Naive thymus-derived CD8-positive, alpha-beta T cell (primary cell): ENCODE measurements at regions not wholly inside any gene's neighbourhood (a gene's known extent, or its start where the extent isn't known, plus 50 kb on each side); places are given as distances from the start of the nearest gene placed in this dataset.

Source experiments
- ATAC-seq, 2 donors: fragments of 150-1000 bp; cut with Tn5 transposase in 1 of 2; sonication (Bioruptor Pico), chemical (Tn5 transposase) in 1 of 2; 1 replicate in 1 of 2; 2 replicates in 1 of 2; pipeline ENCODE4 v1.10.0; 2021; ENCODE audit warnings: mild to moderate bottlenecking in 2 of 2, moderate library complexity in 2 of 2
- POLR2A ChIA-PET: fragments of 350-600 bp; sonication (Branson Sonifier 250); formaldehyde crosslinking; loops from one replicate; lab custom pipeline; 2021; ENCODE audit warnings: antibody characterized with exemption; lab: Charles Lee
- DNase-seq, 10 donors: peaks; one replicate each; pipeline versions ENCODE4 v3.0.0 to v3.0.0-alpha.2; 2020 to 2022
- H3K27ac Mint-ChIP-seq, 10 donors: one replicate each; pipeline ENCODE4 v1.8.0; 2020 to 2022; ENCODE audit warnings: mild to moderate bottlenecking in 10 of 10, mixed read lengths in 10 of 10, moderate library complexity in 4 of 10, inconsistent platforms in 1 of 10
- H3K27me3 Mint-ChIP-seq, 5 donors: one replicate each; pipeline ENCODE4 v1.8.0; 2021 to 2022; ENCODE audit warnings: mixed read lengths in 5 of 5
- H3K36me3 Mint-ChIP-seq, 3 donors: one replicate each; pipeline ENCODE4 v1.8.0; 2020 to 2022; ENCODE audit warnings: mixed read lengths in 3 of 3, mild to moderate bottlenecking in 2 of 3, inconsistent platforms in 1 of 3
- H3K4me1 Mint-ChIP-seq, 4 donors: one replicate each; pipeline ENCODE4 v1.8.0; 2021 to 2022; ENCODE audit warnings: mixed read lengths in 4 of 4
- H3K4me3 Mint-ChIP-seq, 10 donors: one replicate each; pipeline ENCODE4 v1.8.0; 2020 to 2022; ENCODE audit warnings: mild to moderate bottlenecking in 10 of 10, mixed read lengths in 10 of 10, moderate library complexity in 6 of 10, inconsistent platforms in 1 of 10
- H3K9me3 Mint-ChIP-seq, 9 donors: one replicate each; pipeline ENCODE4 v1.8.0; 2020 to 2022; ENCODE audit warnings: mixed read lengths in 9 of 9, mild to moderate bottlenecking in 3 of 9, inconsistent platforms in 1 of 9, moderate library complexity in 1 of 9

DNA sequence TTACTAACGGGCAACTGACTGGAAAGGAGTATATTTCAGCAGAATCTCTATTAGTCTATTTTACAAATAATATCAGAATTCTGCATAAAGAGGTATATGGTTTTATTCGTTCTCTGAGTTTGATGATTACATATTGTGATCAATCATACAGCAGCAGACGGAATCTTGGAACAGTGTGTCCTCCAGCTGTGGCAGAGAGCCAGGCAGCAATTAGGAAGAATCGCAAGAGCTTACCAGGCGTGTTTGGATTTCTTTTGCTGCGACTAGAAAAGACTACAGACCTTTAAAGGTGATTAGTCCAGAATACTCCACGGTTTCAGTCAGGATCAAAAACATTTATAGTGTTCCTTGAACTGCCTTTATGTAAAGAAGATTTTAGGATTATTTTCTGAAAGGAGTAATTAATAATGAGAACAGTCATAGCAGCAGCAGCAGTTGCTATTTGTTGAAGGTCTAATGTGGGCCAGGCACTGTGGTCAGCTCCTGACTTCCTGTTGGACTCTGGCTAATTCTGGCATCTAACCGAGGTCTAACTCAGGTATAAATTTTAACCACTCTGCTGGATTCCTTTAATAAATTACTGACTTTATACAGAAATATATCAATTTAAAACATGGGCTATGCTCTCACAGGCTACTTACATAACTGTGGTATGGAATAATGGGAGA is 225.3 kb upstream of the CXorf66 start:
- no peak for ATAC-seq
- Mint-ChIP-seq H3K4me3 (no peak overlapping the region), H3K9me3 (no peaks in the 10 kb centered on the region), H3K27me3 (no peaks in the 10 kb centered on the region), H3K36me3 (no peaks in the 10 kb centered on the region), H3K27ac (no peak overlapping the region), H3K4me1 (no peaks in the 10 kb centered on the region)
- POLR2A ChIA-PET = no interaction called here
- DNase-seq = no peak

DNA sequence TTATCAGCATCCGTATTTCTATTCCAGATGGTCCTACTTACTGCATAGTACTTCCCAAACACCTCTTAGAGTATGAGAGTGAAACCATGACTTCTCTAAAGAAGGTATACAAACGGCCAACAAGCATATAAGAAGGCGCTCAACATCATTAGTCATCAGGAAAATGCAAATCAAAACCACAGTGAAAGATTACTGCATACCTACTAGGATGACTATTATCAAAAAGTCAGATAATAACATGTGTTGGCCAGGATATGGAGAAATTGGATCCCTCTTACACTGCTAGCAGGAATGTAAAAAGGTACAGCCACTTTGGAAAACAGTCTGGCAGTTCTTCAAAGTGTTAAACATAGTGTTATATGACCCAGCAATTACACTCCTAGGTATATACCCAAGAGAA is 215.3 kb upstream of the CXorf66 start:
- Mint-ChIP-seq H3K36me3 (no peaks in the 10 kb centered on the region), H3K9me3 (peaks cover 0 to 3% (median 0%) of the 10 kb centered on the region in 9 donors), H3K4me1 (no peaks in the 10 kb centered on the region), H3K4me3 (no peak overlapping the region), H3K27ac (no peak overlapping the region), H3K27me3 (peaks cover 0 to 4% (median 0%) of the 10 kb centered on the region in 5 donors)
- DNase-seq (no peak), ATAC-seq (no peak)
- POLR2A ChIA-PET = no interaction called here

DNA sequence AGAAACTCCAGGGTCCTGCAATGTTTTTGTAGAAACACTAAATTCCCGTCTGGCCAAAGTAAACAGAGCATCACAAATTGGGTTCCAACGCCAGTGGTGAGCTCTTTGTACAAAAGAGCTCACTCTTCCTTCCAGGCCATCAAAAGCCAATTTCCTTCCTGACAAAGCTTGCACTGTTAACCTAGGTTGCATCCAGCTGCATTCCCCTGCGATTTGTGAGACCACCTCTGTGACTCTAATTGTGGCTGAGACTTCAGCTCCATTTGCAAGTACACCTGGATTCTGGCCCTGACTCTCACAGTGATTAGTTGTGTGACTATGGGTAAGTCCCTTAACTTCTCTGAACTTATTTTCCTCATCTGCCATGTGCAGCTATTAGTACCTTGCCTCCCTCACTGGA is 212.5 kb upstream of the CXorf66 start:
- ATAC-seq (no peak), DNase-seq (no peak)
- no peaks in the 10 kb centered on the region for H3K36me3 Mint-ChIP-seq
- peaks cover 0 to 4% (median 0%) of the 10 kb centered on the region in 5 donors for H3K27me3 Mint-ChIP-seq
- H3K27ac Mint-ChIP-seq = no peak overlapping the region
- H3K9me3 Mint-ChIP-seq = peaks cover 0 to 3% (median 0%) of the 10 kb centered on the region in 9 donors
- H3K4me1 Mint-ChIP-seq = no peaks in the 10 kb centered on the region
- POLR2A ChIA-PET = no interaction called here
- H3K4me3 Mint-ChIP-seq = no peak overlapping the region

DNA sequence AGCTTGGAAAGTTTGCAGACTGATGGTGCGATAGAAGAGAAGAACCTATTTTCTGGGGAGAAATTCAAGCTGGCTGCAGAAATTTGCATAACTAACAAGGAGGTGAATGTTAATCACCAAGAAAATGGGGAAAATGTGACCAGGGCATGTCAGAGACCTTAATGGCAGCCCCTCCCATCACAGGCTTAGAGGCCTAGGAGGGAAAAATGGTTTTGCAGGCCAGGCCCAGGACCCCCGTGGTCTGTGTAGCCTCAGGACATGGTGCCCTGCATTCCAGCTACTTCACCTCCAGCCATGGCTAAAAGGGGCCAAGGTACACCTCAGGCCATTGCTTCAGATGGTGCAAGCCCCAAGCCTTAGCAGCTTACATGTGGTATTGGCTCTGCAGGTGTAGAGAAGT is 207.1 kb upstream of the CXorf66 start:
- Mint-ChIP-seq H3K9me3 (peaks cover 0 to 6% (median 0%) of the 10 kb centered on the region in 9 donors), H3K4me3 (no peak overlapping the region), H3K27ac (no peak overlapping the region), H3K4me1 (no peaks in the 10 kb centered on the region), H3K27me3 (peaks cover 0 to 4% (median 0%) of the 10 kb centered on the region in 5 donors), H3K36me3 (peaks cover 0 to 5% (median 0%) of the 10 kb centered on the region in 3 donors)
- DNase-seq (no peak), ATAC-seq (no peak)
- POLR2A ChIA-PET = no interaction called here

DNA sequence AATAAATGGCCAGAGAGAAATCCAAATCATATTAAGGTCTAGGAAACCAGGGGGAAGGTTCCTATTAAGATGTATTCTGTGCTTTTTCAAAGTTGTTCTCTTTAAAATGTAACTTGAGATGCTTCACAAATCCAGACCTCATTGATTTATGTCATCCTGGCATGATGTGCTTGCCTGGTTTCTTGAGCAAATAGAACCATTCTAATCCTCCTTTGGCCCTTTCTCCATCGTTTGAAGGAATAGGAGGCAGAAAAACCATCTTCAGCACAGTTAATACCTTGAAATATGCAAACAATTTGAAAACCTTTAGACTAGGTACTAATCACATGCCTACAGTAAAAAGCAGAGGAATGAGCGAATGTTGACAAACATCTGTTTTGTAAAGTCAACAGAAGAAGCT is 202.2 kb upstream of the CXorf66 start:
- Mint-ChIP-seq H3K27me3 (no peaks in the 10 kb centered on the region), H3K4me1 (no peaks in the 10 kb centered on the region), H3K36me3 (peaks cover 0 to 5% (median 0%) of the 10 kb centered on the region in 3 donors), H3K9me3 (peaks cover 0 to 6% (median 0%) of the 10 kb centered on the region in 9 donors), H3K27ac (no peak overlapping the region), H3K4me3 (no peak overlapping the region)
- DNase-seq (no peak), ATAC-seq (no peak)
- POLR2A ChIA-PET = no interaction called here

DNA sequence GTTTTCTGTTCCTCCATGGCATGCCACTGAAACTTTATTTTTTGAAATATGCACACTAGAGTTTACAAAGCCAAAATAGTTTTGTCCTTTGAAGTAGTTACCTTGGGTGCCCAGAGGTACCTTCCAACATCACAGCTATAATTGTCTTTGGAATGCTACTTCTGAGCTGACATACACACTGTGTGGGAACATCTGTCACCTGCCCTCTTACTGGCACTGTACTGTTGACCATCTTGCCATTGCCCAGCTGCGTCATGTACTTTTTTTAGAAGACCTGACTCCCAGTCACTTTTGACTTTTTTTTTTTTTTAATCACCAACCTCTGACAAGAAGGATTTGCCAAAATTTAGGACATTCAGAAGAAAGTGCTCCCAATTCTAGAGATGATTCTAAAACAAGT is 200.5 kb upstream of the CXorf66 start:
- ATAC-seq = no peak
- POLR2A ChIA-PET = no interaction called here
- no peak for DNase-seq
- Mint-ChIP-seq H3K9me3 (no peaks in the 10 kb centered on the region), H3K4me1 (no peaks in the 10 kb centered on the region), H3K27me3 (no peaks in the 10 kb centered on the region), H3K27ac (no peak overlapping the region), H3K36me3 (no peaks in the 10 kb centered on the region), H3K4me3 (no peak overlapping the region)

DNA sequence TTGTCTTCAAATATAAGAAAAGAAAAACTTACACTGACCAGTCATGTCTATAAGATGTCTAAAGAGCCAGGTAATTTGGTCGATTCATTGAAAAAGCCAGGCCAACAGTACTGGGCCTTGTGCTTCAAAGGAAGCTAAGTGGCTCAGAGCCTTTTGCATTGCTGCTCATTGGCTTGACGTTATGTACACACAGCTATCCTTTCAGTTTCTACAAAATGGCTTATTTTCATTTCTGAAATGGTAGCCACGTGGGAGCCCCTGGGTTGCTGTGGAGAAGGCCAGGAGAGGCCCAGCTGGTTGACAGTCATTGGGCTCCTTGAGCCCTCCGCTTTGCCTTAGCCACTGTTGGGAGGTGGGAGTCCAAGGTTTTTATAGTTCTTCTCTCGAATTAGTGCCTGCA is 199.1 kb upstream of the CXorf66 start:
- Mint-ChIP-seq H3K36me3 (no peaks in the 10 kb centered on the region), H3K27me3 (no peaks in the 10 kb centered on the region), H3K4me3 (no peak overlapping the region), H3K27ac (no peak overlapping the region), H3K4me1 (no peaks in the 10 kb centered on the region), H3K9me3 (no peaks in the 10 kb centered on the region)
- no peak for DNase-seq
- no peak for ATAC-seq
- POLR2A ChIA-PET = no interaction called here

DNA sequence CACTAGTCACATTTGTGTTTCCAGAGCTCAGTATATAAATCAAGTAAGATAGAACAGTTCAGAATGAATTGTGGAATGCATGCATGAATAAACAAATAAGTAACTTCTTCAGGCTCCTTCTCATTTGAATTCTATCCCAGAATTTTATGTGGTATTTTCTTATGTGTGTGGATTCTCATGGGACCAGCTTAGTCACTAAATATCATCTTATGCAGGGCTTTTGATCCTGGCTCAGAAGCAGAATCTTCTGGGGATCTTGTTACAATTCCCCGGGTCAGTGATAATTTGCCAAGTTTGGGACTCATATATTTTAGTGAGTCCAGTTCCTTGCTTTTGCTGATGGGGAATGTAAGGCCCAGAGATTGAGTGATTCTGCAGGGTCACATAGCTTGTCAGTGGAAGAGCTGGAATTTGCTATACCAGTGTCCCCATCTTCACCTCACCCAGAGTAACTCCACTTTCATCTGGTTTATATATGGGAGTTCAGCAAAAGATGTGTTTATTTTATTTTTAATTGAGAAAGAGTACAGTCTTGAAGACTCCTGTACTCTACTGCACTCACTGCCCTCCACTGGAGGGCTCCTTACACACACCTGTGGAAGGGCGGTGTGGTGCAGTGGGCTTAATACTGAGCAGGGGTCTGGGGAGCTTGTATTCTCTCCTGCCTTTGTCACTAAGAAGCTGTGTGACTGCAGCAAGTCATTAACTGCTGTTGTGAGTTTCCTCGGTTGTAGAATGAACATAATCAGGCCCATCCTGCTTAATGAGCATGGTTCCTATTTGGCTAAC is 198.2 kb upstream of the CXorf66 start:
- no peak overlapping the region for H3K27ac Mint-ChIP-seq
- H3K4me3 Mint-ChIP-seq = no peak overlapping the region
- H3K9me3 Mint-ChIP-seq = no peaks in the 10 kb centered on the region
- POLR2A ChIA-PET = no interaction called here
- ATAC-seq = no peak
- H3K36me3 Mint-ChIP-seq = no peaks in the 10 kb centered on the region
- H3K27me3 Mint-ChIP-seq = no peaks in the 10 kb centered on the region
- DNase-seq = no peak
- H3K4me1 Mint-ChIP-seq = no peaks in the 10 kb centered on the region

DNA sequence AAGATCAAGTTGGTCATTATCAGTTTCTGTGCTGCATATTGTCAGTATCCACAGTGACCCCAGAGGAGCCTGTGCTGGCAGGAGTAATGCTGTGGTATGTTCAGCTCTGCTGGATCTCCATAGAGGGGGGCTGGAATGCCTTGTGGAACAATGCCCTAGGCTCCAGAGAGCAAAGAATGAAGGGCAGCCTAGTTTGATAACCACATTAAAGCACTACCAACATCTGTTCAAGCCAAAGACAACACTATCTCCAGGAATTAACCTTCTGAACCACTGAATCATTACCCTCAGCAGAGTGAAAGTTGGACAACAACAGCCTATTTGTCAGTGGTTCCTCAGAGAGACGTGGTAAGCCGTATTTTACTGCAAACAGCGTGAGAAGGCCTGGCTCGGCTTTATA is 192.3 kb upstream of the CXorf66 start:
- no peak overlapping the region for H3K27ac Mint-ChIP-seq
- peaks cover 0 to 4% (median 0%) of the 10 kb centered on the region in 9 donors for H3K9me3 Mint-ChIP-seq
- POLR2A ChIA-PET = no interaction called here
- no peak for DNase-seq
- no peaks in the 10 kb centered on the region for H3K4me1 Mint-ChIP-seq
- no peak overlapping the region for H3K4me3 Mint-ChIP-seq
- ATAC-seq = no peak
- no peaks in the 10 kb centered on the region for H3K36me3 Mint-ChIP-seq
- H3K27me3 Mint-ChIP-seq = no peaks in the 10 kb centered on the region

DNA sequence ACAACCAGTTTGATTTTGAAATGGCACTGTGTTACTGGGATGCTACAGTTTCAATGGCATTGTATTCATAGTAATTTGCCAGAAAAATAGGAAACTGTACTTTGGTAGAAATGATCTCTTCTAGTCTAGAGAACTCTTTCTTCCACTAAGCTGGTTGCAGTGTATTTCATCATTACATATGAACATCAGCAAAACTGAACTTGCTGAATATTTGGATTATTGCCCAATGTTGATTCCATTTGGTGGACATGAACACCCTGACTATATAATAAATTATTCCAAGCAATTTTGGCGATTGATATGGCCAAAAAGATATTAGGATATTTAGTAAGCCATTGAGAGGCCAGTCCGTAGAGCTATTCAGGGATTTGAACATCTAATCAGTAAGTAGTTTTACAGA is 191.8 kb upstream of the CXorf66 start:
- Mint-ChIP-seq H3K4me1 (no peaks in the 10 kb centered on the region), H3K4me3 (no peak overlapping the region), H3K36me3 (no peaks in the 10 kb centered on the region), H3K27ac (no peak overlapping the region), H3K9me3 (peaks cover 0 to 4% (median 0%) of the 10 kb centered on the region in 9 donors), H3K27me3 (no peaks in the 10 kb centered on the region)
- DNase-seq = no peak
- no peak for ATAC-seq
- POLR2A ChIA-PET = no interaction called here

DNA sequence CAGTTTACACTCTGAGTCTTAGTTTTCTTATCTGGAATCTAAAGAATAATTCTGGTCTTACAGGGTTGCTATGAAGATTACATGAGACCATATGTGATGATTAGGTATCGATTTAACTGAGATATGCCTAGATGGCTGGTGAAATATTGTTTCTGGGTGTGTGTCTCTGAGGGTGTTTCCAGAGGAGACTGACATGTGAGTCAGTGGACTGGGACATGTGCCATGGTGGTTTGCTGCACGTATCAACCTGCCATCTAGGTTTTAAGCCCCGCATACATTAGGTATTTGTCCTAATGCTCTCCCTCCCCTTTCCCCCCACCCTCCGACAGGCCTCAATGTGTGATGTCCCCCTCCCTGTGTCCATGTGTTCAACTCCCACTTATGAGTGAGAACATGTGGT is 186.0 kb upstream of the CXorf66 start:
- Mint-ChIP-seq H3K27me3 (no peaks in the 10 kb centered on the region), H3K36me3 (no peaks in the 10 kb centered on the region), H3K9me3 (peaks cover 0 to 6% (median 0%) of the 10 kb centered on the region in 9 donors), H3K4me1 (no peaks in the 10 kb centered on the region), H3K4me3 (no peak overlapping the region), H3K27ac (no peak overlapping the region)
- POLR2A ChIA-PET = no interaction called here
- DNase-seq (no peak), ATAC-seq (no peak)

DNA sequence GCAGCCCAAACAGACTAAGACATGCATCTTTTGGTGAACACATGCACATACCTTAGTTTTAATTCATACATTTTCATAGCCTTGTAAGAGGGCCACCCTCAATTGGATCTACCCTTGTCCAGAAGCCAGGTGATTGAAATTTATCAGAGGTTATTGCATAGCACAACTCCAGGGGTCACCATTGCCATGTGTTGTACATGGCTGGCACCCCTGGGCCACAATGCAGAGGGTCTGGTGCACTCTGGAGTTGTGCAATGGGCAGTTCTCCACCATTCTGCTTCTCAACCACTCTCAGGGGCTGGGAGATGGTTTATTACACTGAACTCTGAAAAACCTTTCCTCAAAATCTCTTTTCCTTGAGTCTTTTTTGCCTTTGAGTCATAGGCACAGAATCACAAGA is 184.4 kb upstream of the CXorf66 start:
- Mint-ChIP-seq H3K4me1 (no peaks in the 10 kb centered on the region), H3K27ac (no peak overlapping the region), H3K36me3 (no peaks in the 10 kb centered on the region), H3K9me3 (peaks cover 0 to 6% (median 0%) of the 10 kb centered on the region in 9 donors), H3K27me3 (no peaks in the 10 kb centered on the region), H3K4me3 (no peak overlapping the region)
- POLR2A ChIA-PET = no interaction called here
- DNase-seq (no peak), ATAC-seq (no peak)

DNA sequence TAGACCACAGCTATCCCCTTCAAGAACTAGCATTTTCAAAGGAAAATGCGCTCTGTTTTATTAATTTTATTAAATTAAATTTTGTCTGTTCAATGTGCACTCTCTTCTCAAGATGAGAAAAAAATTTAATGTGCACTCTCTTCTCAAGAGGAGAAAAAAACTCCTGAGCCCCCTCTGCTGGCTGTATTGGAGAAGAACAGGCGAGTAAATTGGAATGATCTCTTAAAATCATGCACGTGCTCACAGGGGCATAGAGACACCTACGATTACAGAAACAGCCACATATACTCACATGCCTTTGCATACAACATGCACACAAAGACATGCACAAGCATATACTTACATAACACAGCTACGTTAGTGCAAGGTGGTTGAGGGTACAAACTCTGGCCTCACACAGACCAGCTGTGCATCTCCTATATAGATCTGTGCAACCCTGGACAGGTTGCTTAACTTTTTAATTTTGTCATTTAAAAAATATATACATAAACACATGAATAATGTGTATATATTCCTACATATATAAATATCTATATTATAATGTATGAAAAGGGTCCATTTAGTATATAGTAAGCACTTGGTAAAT is 176.2 kb upstream of the CXorf66 start:
- POLR2A ChIA-PET = no interaction called here
- H3K27me3 Mint-ChIP-seq = peaks cover 0 to 1% (median 0%) of the 10 kb centered on the region in 5 donors
- no peaks in the 10 kb centered on the region for H3K9me3 Mint-ChIP-seq
- no peak overlapping the region for H3K27ac Mint-ChIP-seq
- H3K4me3 Mint-ChIP-seq = no peak overlapping the region
- H3K4me1 Mint-ChIP-seq = no peaks in the 10 kb centered on the region
- ATAC-seq = no peak
- DNase-seq = peak in 5 of 10 donors; percentile 0 to 33 (median 24)
- H3K36me3 Mint-ChIP-seq = no peaks in the 10 kb centered on the region
